Subcutaneous abdominal adipose tissue (tissue), 5 donors: ENCODE measurements at regions not wholly inside any gene's neighbourhood (a gene's known extent, or its start where the extent isn't known, plus 50 kb on each side); places are given as distances from the start of the nearest gene placed in this dataset.
"Not testable (repeated sequence)": the region's sequence is repeated elsewhere in the genome, so short reads cannot be mapped to it uniquely, and the experiment has no call there.

Source experiments
- H3K27ac ChIP-seq: one replicate; pipeline ENCODE4 v1.7.0; 2013; ENCODE audit warnings: low read depth, mild to moderate bottlenecking, inconsistent platforms, low read length, moderate library complexity
- H3K27me3 ChIP-seq, 5 donors: one replicate each; pipeline ENCODE4 v1.7.0; 2013; ENCODE audit warnings: low read length in 5 of 5, inconsistent platforms in 1 of 5; ENCODE audit not compliant: control insufficient read depth in 5 of 5, insufficient read depth in 4 of 5
- H3K36me3 ChIP-seq, 5 donors: one replicate each; pipeline ENCODE4 v1.7.0; 2013; ENCODE audit warnings: low read length in 5 of 5; ENCODE audit not compliant: control insufficient read depth in 5 of 5, insufficient read depth in 5 of 5
- H3K4me1 ChIP-seq, 5 donors: one replicate each; pipeline ENCODE4 v1.7.0; 2013; ENCODE audit warnings: low read length in 5 of 5, mild to moderate bottlenecking in 3 of 5, moderate library complexity in 1 of 5; ENCODE audit not compliant: control insufficient read depth in 5 of 5, insufficient read depth in 5 of 5
- H3K4me3 ChIP-seq, 5 donors: one replicate each; pipeline ENCODE4 v1.7.0; 2013; ENCODE audit warnings: low read length in 5 of 5, low read depth in 1 of 5
- H3K9ac ChIP-seq, 5 donors: one replicate each; pipeline ENCODE4 v1.7.0; 2013; ENCODE audit warnings: low read length in 5 of 5, mild to moderate bottlenecking in 4 of 5, moderate library complexity in 3 of 5
- H3K9me3 ChIP-seq, 5 donors: one replicate each; pipeline ENCODE4 v1.7.0; 2013; ENCODE audit warnings: low read length in 5 of 5; ENCODE audit not compliant: control insufficient read depth in 5 of 5
- donor health status: healthy.
- donor health status: healthy.
- donor health status: healthy.
- donor health status: healthy.
- donor health status: healthy.

DNA sequence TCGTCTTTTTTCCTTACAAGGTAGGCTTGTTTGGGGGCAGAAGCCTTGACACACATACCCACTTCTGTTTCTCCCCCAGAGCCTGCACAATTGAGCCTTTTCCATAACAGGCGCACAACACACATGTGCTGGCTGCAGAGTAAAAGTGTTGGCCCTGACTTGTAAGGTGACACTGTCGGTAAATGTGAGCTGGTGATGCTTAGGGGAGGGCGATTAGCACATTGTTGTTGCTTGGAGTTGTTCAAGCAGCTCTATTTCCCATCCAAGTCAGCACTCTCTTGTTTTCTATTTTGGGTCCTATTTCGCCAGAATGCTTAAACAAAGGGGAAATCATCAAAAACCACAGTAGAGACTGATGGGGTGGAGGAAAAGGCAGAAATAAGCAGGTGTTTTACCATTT, 51.9 kb upstream of the PTPRJ start:
- Histone ChIP-seq H3K4me1 (peaks cover 0 to 10% (median 8%) of the 10 kb centered on the region in 5 donors), H3K36me3 (no peaks in the 10 kb centered on the region), H3K27me3 (no peaks in the 10 kb centered on the region), H3K9me3 (no peaks in the 10 kb centered on the region), H3K27ac (no peak overlapping the region), H3K4me3 (peak overlapping the region in 1 of 5 donors; percentile 2), H3K9ac (no peak overlapping the region)

DNA sequence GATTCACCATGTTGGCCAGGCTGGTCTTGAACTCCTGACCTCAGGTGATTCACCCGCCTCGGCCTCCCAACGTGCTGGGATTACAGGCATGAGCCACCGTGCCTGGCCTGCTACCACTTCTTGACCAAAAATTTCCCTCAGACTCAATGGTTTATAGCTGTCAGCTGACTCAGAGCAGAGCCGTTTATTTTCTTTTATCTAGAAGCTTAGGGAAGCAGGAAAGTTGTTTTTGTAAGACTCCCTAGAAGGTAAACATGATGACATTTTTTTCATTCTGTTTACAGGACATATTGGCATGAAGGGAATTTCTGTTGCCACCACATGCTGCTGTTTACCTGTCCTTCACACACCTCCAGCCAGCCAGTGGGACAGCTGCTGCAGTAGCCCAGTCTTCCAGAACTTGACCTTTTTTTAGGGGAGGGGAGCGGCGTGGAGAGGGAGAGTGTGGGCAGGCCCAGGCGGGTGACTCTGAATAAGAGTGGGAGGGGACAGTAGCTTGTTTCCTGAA, 56.1 kb upstream of the PTPRJ start:
- Histone ChIP-seq H3K27me3 (no peaks in the 10 kb centered on the region), H3K9ac (no peak overlapping the region), H3K9me3 (no peaks in the 10 kb centered on the region), H3K4me3 (no peak overlapping the region), H3K4me1 (peaks cover 0 to 18% (median 10%) of the 10 kb centered on the region in 5 donors), H3K36me3 (no peaks in the 10 kb centered on the region), H3K27ac (no peak overlapping the region)

DNA sequence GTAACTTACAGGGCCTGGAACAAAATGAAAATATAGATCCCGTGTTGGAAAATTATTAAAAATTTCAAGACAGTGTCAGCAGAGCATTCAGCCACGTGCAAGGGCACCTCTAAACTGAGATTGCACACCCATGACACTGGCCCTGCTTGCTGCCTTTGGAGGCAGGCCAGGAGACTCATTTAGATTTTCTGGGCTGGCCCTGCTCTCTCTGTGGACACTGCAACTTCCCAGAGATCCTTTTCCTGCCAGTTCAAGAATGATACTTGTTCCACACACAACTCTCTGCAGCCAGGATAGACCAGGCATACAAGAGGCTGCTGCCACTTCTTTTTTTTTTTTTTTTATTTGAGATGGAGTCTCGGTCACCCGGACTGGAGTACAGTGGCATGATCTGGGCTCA, 56.7 kb upstream of the PTPRJ start:
- no peaks in the 10 kb centered on the region for H3K9me3 ChIP-seq
- H3K9ac ChIP-seq = no peak overlapping the region
- no peak overlapping the region for H3K27ac ChIP-seq
- H3K27me3 ChIP-seq = no peaks in the 10 kb centered on the region
- no peak overlapping the region for H3K4me3 ChIP-seq
- peaks cover 0 to 20% (median 12%) of the 10 kb centered on the region in 5 donors for H3K4me1 ChIP-seq
- H3K36me3 ChIP-seq = no peaks in the 10 kb centered on the region

DNA sequence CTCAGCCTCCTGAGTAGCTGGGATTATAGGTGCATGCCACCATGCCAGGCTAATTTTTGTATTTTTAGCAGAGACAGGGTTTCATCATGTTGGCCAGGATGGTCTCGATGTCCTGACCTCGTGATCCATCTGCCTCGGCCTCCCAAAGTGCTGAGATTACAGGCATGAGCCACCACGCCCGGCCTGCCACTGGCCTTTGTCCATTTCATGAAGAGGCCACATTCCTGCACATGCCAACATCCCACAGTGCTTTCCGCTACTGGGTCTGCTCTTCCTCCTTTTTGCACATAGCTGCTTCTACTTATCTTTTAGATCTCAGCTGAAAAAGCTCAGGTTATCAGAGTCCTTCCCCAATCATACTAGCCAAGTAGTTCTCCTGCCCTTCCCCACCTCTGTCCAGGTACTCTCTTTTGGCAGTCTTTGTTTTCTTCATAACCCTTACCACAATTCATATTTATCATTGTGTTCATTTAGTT, 59.2 kb upstream of the PTPRJ start:
- H3K9ac ChIP-seq, H3K9me3 ChIP-seq, H3K27me3 ChIP-seq, H3K4me3 ChIP-seq, H3K36me3 ChIP-seq, H3K27ac ChIP-seq: not testable (repeated sequence)
- peaks cover 0 to 34% (median 26%) of the 10 kb centered on the region in 5 donors for H3K4me1 ChIP-seq

DNA sequence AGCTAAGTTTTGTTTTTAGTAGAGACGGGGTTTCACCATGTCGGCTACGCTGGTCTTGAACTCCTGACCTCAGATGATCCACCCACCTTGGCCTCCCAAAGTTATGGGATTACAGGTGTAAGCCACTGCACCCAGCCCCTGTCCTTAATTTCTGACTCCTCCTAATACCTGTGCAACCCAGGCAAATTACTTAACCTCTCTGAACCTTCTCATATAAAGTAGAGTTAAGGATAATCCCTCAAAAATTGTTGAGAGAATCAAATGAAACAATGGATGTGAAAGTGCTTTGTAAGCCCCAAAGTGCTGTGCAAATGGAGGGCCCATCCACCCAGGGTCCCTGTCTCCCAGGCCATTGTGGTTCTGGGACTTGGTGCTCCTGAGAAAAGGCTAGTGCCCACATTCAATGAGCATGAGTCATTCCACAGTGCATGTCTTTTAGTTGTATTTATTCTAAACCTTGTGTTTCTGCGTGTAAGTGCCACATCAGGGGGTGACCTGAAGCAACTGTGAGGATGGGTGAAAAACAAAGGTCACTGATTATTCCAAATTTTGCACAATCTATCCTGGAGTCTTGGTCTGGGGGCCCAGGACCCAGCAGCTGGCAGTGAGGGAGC, 61.4 kb upstream of the PTPRJ start:
- peaks cover 0 to 33% (median 25%) of the 10 kb centered on the region in 5 donors for H3K4me1 ChIP-seq
- H3K27ac ChIP-seq = peak overlapping the region; percentile 54

DNA sequence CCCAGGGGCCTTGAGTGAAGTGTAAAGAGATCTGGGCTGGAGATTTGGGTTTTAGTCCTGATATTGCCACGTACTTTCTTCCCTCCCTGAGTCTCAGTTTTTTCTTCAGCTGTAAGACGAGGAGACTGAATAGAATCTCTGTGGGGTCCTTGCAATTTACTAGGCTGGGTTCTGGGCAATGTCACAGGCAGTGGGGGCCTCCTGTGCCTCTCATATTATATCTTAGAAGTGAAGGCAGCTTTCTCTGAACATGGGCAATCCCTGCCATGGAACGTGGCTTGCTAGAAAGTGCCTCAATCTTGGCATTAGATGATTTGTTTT, 62.0 kb upstream of the PTPRJ start:
- Histone ChIP-seq H3K27me3 (no peaks in the 10 kb centered on the region), H3K36me3 (no peaks in the 10 kb centered on the region), H3K27ac (peak overlapping the region; percentile 54), H3K4me3 (peak overlapping the region; percentile 34 to 76 (median 39)), H3K9ac (peak overlapping the region in 2 of 5 donors; percentile 38), H3K4me1 (peaks cover 0 to 27% (median 21%) of the 10 kb centered on the region in 5 donors), H3K9me3 (no peaks in the 10 kb centered on the region)

More for the DNA sequence above, 61.4 kb upstream of the PTPRJ start:
- Histone ChIP-seq H3K27me3 (no peaks in the 10 kb centered on the region), H3K9me3 (no peaks in the 10 kb centered on the region), H3K9ac (no peak overlapping the region), H3K4me3 (no peak overlapping the region), H3K36me3 (no peaks in the 10 kb centered on the region)

DNA sequence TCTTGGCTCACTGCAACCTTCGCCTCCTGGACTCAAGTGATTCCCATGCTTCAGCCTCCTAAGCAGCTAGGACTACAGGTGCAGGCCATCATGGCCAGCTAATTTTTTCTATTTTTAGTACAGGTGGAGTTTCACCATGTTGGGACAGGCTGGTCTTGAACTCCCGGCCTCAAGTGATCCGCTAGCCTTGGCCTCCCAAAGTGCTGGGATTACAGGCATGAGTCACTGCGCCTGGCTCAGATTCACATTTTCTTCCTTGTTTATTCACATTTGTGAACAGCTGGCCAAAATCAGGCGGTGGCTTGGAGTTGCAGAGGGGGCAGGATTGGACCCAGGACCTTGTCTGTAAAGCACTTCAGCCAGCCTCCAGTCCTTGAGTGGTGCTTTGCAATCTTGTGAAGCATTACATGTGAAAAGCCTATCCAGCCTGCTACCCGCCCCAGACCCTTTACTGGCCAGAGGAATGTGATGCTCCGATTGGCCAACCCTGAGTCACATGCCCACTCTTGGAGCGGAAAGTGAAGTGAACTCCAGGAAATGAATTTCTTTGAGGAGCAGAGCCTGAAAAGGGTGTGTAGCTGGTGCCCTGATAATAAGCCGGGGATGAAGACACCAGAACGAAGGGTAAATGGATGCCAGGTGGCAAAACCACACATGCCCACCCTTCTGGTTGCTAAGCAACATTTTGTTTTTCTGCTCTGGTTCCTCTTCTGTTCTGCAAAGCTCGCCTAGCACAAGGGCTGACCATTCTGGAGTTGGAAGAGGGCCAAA, 62.6 kb upstream of the PTPRJ start:
- H3K9me3 ChIP-seq = no peaks in the 10 kb centered on the region
- H3K9ac ChIP-seq = peak overlapping the region in 2 of 5 donors; percentile 38
- no peaks in the 10 kb centered on the region for H3K27me3 ChIP-seq
- H3K4me1 ChIP-seq = peaks cover 0 to 25% (median 21%) of the 10 kb centered on the region in 5 donors
- peak overlapping the region; percentile 34 to 76 (median 39) for H3K4me3 ChIP-seq
- H3K36me3 ChIP-seq = no peaks in the 10 kb centered on the region
- H3K27ac ChIP-seq = peak overlapping the region; percentile 54

DNA sequence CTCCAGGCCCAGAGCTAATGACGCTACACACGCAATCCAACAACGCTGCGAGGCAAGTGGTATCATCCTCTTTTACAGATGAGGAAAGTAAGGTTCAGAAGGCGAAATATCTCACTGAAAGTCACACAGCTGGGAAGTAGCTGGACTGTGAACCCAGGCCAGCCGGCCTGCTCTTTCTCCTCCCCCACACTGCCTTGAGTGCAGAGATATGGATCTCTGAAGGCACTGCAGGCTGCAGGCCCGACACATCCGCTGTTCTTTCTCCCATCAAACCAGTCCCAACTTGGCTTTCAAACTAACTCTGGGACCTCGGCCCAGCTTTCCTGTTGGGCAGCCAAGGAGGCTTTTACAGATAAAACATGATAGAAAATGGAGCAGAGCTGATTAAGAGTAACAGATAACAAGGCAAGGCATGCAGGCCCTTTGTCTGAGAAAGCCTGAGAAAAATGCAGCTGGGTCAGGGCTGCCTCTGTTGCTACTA, 64.0 kb upstream of the PTPRJ start:
- Histone ChIP-seq H3K27me3 (no peaks in the 10 kb centered on the region), H3K27ac (peak overlapping the region; percentile 54), H3K36me3 (no peaks in the 10 kb centered on the region), H3K9ac (peak overlapping the region in 2 of 5 donors; percentile 2 to 47), H3K4me1 (peaks cover 0 to 26% (median 21%) of the 10 kb centered on the region in 5 donors), H3K4me3 (no peak overlapping the region), H3K9me3 (no peaks in the 10 kb centered on the region)

DNA sequence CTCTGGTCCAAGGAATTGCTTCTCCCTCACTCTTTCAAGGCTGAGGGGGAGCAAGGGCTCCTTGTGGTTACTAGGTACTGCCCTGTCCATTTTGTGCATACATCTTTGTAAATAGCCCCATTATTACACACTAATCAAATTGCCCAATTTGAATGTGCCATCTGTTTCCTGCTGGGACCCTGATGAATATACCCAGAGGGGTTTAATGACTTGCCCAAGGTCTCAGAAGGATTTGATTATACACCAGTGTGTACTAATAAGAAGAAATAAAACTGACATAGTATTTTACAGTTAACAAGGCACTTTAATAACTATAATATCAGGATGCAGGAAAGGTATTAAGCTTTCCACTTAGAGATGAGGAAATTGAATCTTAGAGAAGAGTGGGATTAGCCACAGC, 64.6 kb upstream of the PTPRJ start:
- Histone ChIP-seq H3K9ac (no peak overlapping the region), H3K9me3 (no peaks in the 10 kb centered on the region), H3K4me3 (no peak overlapping the region), H3K4me1 (peaks cover 0 to 26% (median 21%) of the 10 kb centered on the region in 5 donors), H3K27ac (no peak overlapping the region), H3K36me3 (no peaks in the 10 kb centered on the region), H3K27me3 (no peaks in the 10 kb centered on the region)

DNA sequence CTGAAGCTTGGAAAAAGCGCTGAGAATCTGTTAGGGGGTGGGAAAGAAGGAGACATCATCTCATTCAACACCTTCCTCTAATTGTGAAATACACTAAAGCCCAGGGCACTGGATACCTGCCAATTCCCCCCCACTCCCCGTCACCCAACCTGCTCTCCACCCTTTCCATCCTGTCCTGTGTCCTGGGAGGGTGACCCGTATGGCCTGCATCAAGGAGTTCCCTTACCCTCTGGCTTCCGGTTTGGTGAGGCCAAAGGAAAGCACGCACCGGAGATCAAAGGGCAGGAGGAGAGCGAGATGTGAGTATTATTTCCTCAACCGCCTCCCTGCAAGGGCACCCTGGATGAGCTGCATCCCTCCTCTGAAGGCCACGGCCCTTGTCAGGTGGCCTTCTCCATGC, 65.0 kb upstream of the PTPRJ start:
- Histone ChIP-seq H3K4me3 (no peak overlapping the region), H3K9ac (no peak overlapping the region), H3K4me1 (peaks cover 0 to 26% (median 20%) of the 10 kb centered on the region in 5 donors), H3K27me3 (no peaks in the 10 kb centered on the region), H3K9me3 (no peaks in the 10 kb centered on the region), H3K36me3 (no peaks in the 10 kb centered on the region), H3K27ac (no peak overlapping the region)
